ENCODE measurements at regions not wholly inside any gene's neighbourhood (a gene's known extent, or its start where the extent isn't known, plus 50 kb on each side); places are given as distances from the start of the nearest gene placed in this dataset.
A peak's percentile ranks its signal among the peaks of the same experiment; 100 is the strongest.

DNA sequence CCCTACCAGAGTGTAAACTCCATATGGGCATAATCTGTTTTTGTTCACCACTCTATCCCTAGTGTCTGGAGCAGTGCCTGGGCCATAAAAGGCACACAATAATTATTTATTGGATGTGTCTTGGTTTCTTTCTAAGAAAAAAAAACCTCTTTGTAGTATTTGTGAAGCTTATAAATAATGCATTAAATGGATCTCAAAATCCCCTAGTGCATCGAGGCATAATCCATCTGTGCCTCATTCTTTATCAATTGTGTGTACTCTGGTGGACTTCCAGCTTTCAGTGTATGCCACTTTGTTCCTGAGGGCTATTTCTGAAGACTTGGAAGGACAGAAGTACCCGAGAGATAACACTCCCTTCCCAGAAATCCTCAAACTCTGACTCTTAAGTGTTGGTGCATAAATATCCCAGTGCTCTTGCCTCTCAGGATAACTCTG is 255.0 kb upstream of the PHYHIPL start:
- H3K4me1 ChIP-seq (ENCODE audit: insufficient read depth) = 0 out of 2 replicates have a peak, but pooled peaks cover 11% of the 10 kb centered on the region
- no peaks in the 10 kb centered on the region for H3K79me2 ChIP-seq (replicated peaks; ENCODE audit: insufficient read depth)
- DNase-seq (ENCODE audit: low spot score) (no peak), ATAC-seq (no peak)
- no peak for TF ChIP-seq EZH2 (IDR thresholded peaks at IDR 0.05; ENCODE audit: low read depth, unreplicated experiment)
- TF ChIP-seq POLR2AphosphoS5 (IDR thresholded peaks at IDR 0.05; ENCODE audit: low read depth) = no peak
- TF ChIP-seq JUNB (IDR thresholded peaks at IDR 0.05; ENCODE audit: unreplicated experiment) = no peak
- TF ChIP-seq, protein P1, sequence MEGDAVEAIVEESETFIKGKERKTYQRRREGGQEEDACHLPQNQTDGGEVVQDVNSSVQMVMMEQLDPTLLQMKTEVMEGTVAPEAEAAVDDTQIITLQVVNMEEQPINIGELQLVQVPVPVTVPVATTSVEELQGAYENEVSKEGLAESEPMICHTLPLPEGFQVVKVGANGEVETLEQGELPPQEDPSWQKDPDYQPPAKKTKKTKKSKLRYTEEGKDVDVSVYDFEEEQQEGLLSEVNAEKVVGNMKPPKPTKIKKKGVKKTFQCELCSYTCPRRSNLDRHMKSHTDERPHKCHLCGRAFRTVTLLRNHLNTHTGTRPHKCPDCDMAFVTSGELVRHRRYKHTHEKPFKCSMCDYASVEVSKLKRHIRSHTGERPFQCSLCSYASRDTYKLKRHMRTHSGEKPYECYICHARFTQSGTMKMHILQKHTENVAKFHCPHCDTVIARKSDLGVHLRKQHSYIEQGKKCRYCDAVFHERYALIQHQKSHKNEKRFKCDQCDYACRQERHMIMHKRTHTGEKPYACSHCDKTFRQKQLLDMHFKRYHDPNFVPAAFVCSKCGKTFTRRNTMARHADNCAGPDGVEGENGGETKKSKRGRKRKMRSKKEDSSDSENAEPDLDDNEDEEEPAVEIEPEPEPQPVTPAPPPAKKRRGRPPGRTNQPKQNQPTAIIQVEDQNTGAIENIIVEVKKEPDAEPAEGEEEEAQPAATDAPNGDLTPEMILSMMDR (conservative IDR thresholded peaks at IDR 0.05; ENCODE audit: low read depth in 2 of 2) = no peak
- TF ChIP-seq, protein P2, sequence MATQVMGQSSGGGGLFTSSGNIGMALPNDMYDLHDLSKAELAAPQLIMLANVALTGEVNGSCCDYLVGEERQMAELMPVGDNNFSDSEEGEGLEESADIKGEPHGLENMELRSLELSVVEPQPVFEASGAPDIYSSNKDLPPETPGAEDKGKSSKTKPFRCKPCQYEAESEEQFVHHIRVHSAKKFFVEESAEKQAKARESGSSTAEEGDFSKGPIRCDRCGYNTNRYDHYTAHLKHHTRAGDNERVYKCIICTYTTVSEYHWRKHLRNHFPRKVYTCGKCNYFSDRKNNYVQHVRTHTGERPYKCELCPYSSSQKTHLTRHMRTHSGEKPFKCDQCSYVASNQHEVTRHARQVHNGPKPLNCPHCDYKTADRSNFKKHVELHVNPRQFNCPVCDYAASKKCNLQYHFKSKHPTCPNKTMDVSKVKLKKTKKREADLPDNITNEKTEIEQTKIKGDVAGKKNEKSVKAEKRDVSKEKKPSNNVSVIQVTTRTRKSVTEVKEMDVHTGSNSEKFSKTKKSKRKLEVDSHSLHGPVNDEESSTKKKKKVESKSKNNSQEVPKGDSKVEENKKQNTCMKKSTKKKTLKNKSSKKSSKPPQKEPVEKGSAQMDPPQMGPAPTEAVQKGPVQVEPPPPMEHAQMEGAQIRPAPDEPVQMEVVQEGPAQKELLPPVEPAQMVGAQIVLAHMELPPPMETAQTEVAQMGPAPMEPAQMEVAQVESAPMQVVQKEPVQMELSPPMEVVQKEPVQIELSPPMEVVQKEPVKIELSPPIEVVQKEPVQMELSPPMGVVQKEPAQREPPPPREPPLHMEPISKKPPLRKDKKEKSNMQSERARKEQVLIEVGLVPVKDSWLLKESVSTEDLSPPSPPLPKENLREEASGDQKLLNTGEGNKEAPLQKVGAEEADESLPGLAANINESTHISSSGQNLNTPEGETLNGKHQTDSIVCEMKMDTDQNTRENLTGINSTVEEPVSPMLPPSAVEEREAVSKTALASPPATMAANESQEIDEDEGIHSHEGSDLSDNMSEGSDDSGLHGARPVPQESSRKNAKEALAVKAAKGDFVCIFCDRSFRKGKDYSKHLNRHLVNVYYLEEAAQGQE (IDR thresholded peaks at IDR 0.05; ENCODE audit: unreplicated experiment) = no peak
- no peak for TF ChIP-seq EZH2phosphoT487 (IDR thresholded peaks at IDR 0.05; ENCODE audit: unreplicated experiment)
- no peak for TF ChIP-seq ZNF331 (CRISPR knock-in tag; IDR thresholded peaks at IDR 0.05; ENCODE audit: low read depth)
- no peak for TF ChIP-seq STAT1 (IDR thresholded peaks at IDR 0.05; ENCODE audit: unreplicated experiment)
- TF ChIP-seq NANOG (IDR thresholded peaks at IDR 0.05; ENCODE audit: borderline replicate concordance) = no peak
- TF ChIP-seq, protein P3, sequence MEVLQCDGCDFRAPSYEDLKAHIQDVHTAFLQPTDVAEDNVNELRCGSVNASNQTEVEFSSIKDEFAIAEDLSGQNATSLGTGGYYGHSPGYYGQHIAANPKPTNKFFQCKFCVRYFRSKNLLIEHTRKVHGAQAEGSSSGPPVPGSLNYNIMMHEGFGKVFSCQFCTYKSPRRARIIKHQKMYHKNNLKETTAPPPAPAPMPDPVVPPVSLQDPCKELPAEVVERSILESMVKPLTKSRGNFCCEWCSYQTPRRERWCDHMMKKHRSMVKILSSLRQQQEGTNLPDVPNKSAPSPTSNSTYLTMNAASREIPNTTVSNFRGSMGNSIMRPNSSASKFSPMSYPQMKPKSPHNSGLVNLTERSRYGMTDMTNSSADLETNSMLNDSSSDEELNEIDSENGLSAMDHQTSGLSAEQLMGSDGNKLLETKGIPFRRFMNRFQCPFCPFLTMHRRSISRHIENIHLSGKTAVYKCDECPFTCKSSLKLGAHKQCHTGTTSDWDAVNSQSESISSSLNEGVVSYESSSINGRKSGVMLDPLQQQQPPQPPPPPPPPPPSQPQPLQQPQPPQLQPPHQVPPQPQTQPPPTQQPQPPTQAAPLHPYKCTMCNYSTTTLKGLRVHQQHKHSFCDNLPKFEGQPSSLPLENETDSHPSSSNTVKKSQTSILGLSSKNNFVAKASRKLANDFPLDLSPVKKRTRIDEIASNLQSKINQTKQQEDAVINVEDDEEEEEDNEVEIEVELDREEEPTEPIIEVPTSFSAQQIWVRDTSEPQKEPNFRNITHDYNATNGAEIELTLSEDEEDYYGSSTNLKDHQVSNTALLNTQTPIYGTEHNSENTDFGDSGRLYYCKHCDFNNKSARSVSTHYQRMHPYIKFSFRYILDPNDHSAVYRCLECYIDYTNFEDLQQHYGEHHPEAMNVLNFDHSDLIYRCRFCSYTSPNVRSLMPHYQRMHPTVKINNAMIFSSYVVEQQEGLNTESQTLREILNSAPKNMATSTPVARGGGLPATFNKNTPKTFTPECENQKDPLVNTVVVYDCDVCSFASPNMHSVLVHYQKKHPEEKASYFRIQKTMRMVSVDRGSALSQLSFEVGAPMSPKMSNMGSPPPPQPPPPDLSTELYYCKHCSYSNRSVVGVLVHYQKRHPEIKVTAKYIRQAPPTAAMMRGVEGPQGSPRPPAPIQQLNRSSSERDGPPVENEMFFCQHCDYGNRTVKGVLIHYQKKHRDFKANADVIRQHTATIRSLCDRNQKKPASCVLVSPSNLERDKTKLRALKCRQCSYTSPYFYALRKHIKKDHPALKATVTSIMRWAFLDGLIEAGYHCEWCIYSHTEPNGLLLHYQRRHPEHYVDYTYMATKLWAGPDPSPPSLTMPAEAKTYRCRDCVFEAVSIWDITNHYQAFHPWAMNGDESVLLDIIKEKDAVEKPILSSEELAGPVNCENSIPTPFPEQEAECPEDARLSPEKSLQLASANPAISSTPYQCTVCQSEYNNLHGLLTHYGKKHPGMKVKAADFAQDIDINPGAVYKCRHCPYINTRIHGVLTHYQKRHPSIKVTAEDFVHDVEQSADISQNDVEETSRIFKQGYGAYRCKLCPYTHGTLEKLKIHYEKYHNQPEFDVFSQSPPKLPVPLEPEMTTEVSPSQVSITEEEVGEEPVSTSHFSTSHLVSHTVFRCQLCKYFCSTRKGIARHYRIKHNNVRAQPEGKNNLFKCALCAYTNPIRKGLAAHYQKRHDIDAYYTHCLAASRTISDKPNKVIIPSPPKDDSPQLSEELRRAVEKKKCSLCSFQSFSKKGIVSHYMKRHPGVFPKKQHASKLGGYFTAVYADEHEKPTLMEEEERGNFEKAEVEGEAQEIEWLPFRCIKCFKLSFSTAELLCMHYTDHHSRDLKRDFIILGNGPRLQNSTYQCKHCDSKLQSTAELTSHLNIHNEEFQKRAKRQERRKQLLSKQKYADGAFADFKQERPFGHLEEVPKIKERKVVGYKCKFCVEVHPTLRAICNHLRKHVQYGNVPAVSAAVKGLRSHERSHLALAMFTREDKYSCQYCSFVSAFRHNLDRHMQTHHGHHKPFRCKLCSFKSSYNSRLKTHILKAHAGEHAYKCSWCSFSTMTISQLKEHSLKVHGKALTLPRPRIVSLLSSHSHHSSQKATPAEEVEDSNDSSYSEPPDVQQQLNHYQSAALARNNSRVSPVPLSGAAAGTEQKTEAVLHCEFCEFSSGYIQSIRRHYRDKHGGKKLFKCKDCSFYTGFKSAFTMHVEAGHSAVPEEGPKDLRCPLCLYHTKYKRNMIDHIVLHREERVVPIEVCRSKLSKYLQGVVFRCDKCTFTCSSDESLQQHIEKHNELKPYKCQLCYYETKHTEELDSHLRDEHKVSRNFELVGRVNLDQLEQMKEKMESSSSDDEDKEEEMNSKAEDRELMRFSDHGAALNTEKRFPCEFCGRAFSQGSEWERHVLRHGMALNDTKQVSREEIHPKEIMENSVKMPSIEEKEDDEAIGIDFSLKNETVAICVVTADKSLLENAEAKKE (CRISPR knock-in tag; IDR thresholded peaks at IDR 0.05) = no peak
- TF ChIP-seq ZNF114 (CRISPR knock-in tag; IDR thresholded peaks at IDR 0.05) = no peak
- TF ChIP-seq, protein P4, sequence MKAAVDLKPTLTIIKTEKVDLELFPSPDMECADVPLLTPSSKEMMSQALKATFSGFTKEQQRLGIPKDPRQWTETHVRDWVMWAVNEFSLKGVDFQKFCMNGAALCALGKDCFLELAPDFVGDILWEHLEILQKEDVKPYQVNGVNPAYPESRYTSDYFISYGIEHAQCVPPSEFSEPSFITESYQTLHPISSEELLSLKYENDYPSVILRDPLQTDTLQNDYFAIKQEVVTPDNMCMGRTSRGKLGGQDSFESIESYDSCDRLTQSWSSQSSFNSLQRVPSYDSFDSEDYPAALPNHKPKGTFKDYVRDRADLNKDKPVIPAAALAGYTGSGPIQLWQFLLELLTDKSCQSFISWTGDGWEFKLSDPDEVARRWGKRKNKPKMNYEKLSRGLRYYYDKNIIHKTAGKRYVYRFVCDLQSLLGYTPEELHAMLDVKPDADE (IDR thresholded peaks at IDR 0.05) = no peak
- TF ChIP-seq CREB1 (CRISPR knock-in tag; IDR thresholded peaks at IDR 0.05; ENCODE audit: low read depth) = no peak
- no peak overlapping the region for H3K27ac ChIP-seq (ENCODE audit: low read depth)
- no peak overlapping the region for H3K4me3 ChIP-seq
- H2AFZ ChIP-seq = peak overlapping the region; percentile 67; the same call in 1 of the 2 replicates
- H4K20me1 ChIP-seq (replicated peaks; ENCODE audit: insufficient read depth) = no peaks in the 10 kb centered on the region
- H3K27me3 ChIP-seq (ENCODE audit: insufficient read depth) = no peaks in the 10 kb centered on the region
- no peaks in the 10 kb centered on the region for H3K36me3 Mint-ChIP-seq (ENCODE audit: low read depth)
- H3K27ac Mint-ChIP-seq = no peak overlapping the region
- H3K9me2 ChIP-seq (ENCODE audit: insufficient read depth) = no peaks in the 10 kb centered on the region; the same call in 1 of the 2 replicates
- H3K4me2 ChIP-seq = no peak overlapping the region
- peaks cover 6% of the 10 kb centered on the region for H3K4me1 Mint-ChIP-seq
- H3K36me3 ChIP-seq (ENCODE audit: insufficient read depth) = no peaks in the 10 kb centered on the region
- no peak overlapping the region for H3K4me3 Mint-ChIP-seq
- peaks cover 2% of the 10 kb centered on the region for H3K27me3 Mint-ChIP-seq (ENCODE audit: insufficient read depth, low read depth, poor library complexity)
- H3K9me3 Mint-ChIP-seq = no peaks in the 10 kb centered on the region
- H3F3A ChIP-seq (replicated peaks; ENCODE audit: low read depth) = no peaks in the 10 kb centered on the region

Data from GM23338 (cell line).